ENCODE measurements at regions not wholly inside any gene's neighbourhood (a gene's known extent, or its start where the extent isn't known, plus 50 kb on each side); places are given as distances from the start of the nearest gene placed in this dataset.

- H3K4me3 ChIP-seq, result no peak overlapping the region
- 93 to 94% methylated on average over 6 of the region's 6 CpGs for WGBS, 2 donors
- no peaks in the 10 kb centered on the region for H3K9me3 ChIP-seq
- peak overlapping the region in 1 of 4 donors; percentile 8 for H3K27ac ChIP-seq
- H3K27me3 ChIP-seq, result no peaks in the 10 kb centered on the region
- no peak for TF ChIP-seq CTCF (IDR thresholded peaks at IDR 0.05)
- TF ChIP-seq POLR2A (IDR thresholded peaks at IDR 0.05), result no peak
- TF ChIP-seq EP300 (IDR thresholded peaks at IDR 0.05), result no peak
- no peak for DNase-seq (ENCODE audit: low spot score in 2 of 2)
- no peaks in the 10 kb centered on the region for H3K36me3 ChIP-seq
- H3K4me1 ChIP-seq, result no peaks in the 10 kb centered on the region
These were observed 103.4 kb downstream of the IRF8 start for GRCh38 chr16:86002178-86002900.

- H3K4me3 ChIP-seq, result no peak overlapping the region
- no peak for DNase-seq (ENCODE audit: low spot score in 2 of 2)
- no peaks in the 10 kb centered on the region for H3K27me3 ChIP-seq
- no peaks in the 10 kb centered on the region for H3K36me3 ChIP-seq
- H3K9me3 ChIP-seq, result no peaks in the 10 kb centered on the region
- TF ChIP-seq CTCF (IDR thresholded peaks at IDR 0.05) (no peak), EP300 (IDR thresholded peaks at IDR 0.05) (no peak), POLR2A (IDR thresholded peaks at IDR 0.05) (no peak)
- WGBS, 2 donors, result 68 to 72% methylated on average over 3 of the region's 3 CpGs
- H3K4me1 ChIP-seq, result no peaks in the 10 kb centered on the region
- no peak overlapping the region for H3K27ac ChIP-seq
These were observed 108.6 kb downstream of the IRF8 start for GRCh38 chr16:86007524-86007923.

GRCh38 chr16:86010680-86011141 is 111.7 kb downstream of the IRF8 start:
- H3K27ac ChIP-seq, result no peak overlapping the region
- no peak for DNase-seq (ENCODE audit: low spot score in 2 of 2)
- no peak overlapping the region for H3K4me3 ChIP-seq
- H3K4me1 ChIP-seq, result no peaks in the 10 kb centered on the region
- no peaks in the 10 kb centered on the region for H3K9me3 ChIP-seq
- no peaks in the 10 kb centered on the region for H3K36me3 ChIP-seq
- H3K27me3 ChIP-seq, result no peaks in the 10 kb centered on the region
- TF ChIP-seq EP300 (IDR thresholded peaks at IDR 0.05), result no peak
- TF ChIP-seq POLR2A (IDR thresholded peaks at IDR 0.05), result no peak
- no peak for TF ChIP-seq CTCF (IDR thresholded peaks at IDR 0.05)
- 85 to 88% methylated on average over 6 of the region's 6 CpGs for whole genome bisulfite sequencing, 2 donors

GRCh38 chr16:86011532-86011931 is 112.6 kb downstream of the IRF8 start:
- no peak for TF ChIP-seq POLR2A (IDR thresholded peaks at IDR 0.05)
- no peak for TF ChIP-seq CTCF (IDR thresholded peaks at IDR 0.05)
- no peak for TF ChIP-seq EP300 (IDR thresholded peaks at IDR 0.05)
- Histone ChIP-seq H3K4me3 (no peak overlapping the region), H3K9me3 (no peaks in the 10 kb centered on the region), H3K4me1 (no peaks in the 10 kb centered on the region), H3K36me3 (no peaks in the 10 kb centered on the region), H3K27ac (no peak overlapping the region), H3K27me3 (no peaks in the 10 kb centered on the region)
- no peak for DNase-seq (ENCODE audit: low spot score in 2 of 2)
- WGBS, 2 donors, result 74 to 76% methylated on average over 5 of the region's 5 CpGs

GRCh38 chr16:86012221-86012620 is 113.3 kb downstream of the IRF8 start:
- H3K4me1 ChIP-seq, result no peaks in the 10 kb centered on the region
- no peak for DNase-seq (ENCODE audit: low spot score in 2 of 2)
- WGBS, 2 donors, result 73 to 75% methylated on average over 5 of the region's 5 CpGs
- no peaks in the 10 kb centered on the region for H3K36me3 ChIP-seq
- no peaks in the 10 kb centered on the region for H3K9me3 ChIP-seq
- TF ChIP-seq EP300 (IDR thresholded peaks at IDR 0.05) (no peak), POLR2A (IDR thresholded peaks at IDR 0.05) (no peak), CTCF (IDR thresholded peaks at IDR 0.05) (no peak)
- H3K27ac ChIP-seq, result no peak overlapping the region
- no peak overlapping the region for H3K4me3 ChIP-seq
- H3K27me3 ChIP-seq, result no peaks in the 10 kb centered on the region

Data from tibial nerve (tissue), 4 donors.